Ovary (tissue), 7 donors: ENCODE measurements at regions not wholly inside any gene's neighbourhood (a gene's known extent, or its start where the extent isn't known, plus 50 kb on each side); places are given as distances from the start of the nearest gene placed in this dataset.
"Not testable (repeated sequence)": the region's sequence is repeated elsewhere in the genome, so short reads cannot be mapped to it uniquely, and the experiment has no call there.

Experiments
- DNase-seq, 5 donors: peaks; one replicate each; pipeline ENCODE4 v3.0.0-alpha.2; 2019 to 2020
- H3K27ac ChIP-seq, 2 donors: fragments of 200-600 bp; one replicate each; pipeline versions ENCODE4 v1.5.1 to v1.8.0; 2019 to 2022
- H3K27me3 ChIP-seq: fragments of 200-600 bp; one replicate; pipeline ENCODE4 v1.8.0; 2022
- H3K36me3 ChIP-seq: fragments of 200-600 bp; sonication (generic); one replicate; pipeline ENCODE4 v1.5.1; 2019
- H3K4me1 ChIP-seq: one replicate; pipeline ENCODE4 v1.8.1; 2013; ENCODE audit warnings: mild to moderate bottlenecking, moderate library complexity; ENCODE audit not compliant: insufficient read depth
- H3K4me3 ChIP-seq: fragments of 200-600 bp; sonication (generic); one replicate; pipeline ENCODE4 v1.5.1; 2017
- H3K9me3 ChIP-seq, 2 donors: fragments of 200-600 bp in 1 of 2; sonication (generic) in 1 of 2; one replicate each; pipeline versions ENCODE4 v1.5.1 to v1.8.1; 2013 to 2019; ENCODE audit warnings: mild to moderate bottlenecking in 1 of 2, moderate library complexity in 1 of 2
- CTCF ChIP-seq, 3 donors: fragments of 450-650 bp in 2 of 3; fragments of 200-600 bp in 1 of 3; IDR thresholded peaks; one replicate each; pipeline versions ENCODE4 v1.5.1 to v1.8.0; 2016 to 2022; ENCODE audit warnings: antibody characterized with exemption in 3 of 3, mild to moderate bottlenecking in 1 of 3
- EP300 ChIP-seq: sonication (generic); formaldehyde crosslinking; IDR thresholded peaks from one replicate; pipeline ENCODE4 v1.6.1; 2017; ENCODE audit warnings: antibody characterized with exemption
- POLR2A ChIP-seq: fragments of 450-650 bp; IDR thresholded peaks from one replicate; pipeline ENCODE4 v1.6.1; 2017; ENCODE audit warnings: antibody characterized with exemption, mild to moderate bottlenecking, moderate library complexity
- WGBS, 3 donors: extraction: QIAGEN DNeasy Blood & Tissue Kit in 1 of 3; methylation state at CpG; one replicate each; pipeline versions ENCODE4 v1.1.5 to v1.1.7; 2013 to 2017; 5-methylcytosine and 5-hydroxymethylcytosine counted together
- intact Hi-C, 4 donors: fragments of 100-400 bp; cut with DNase I; formaldehyde crosslinking; loops; one replicate each; pipeline versions ENCODE4 v1.11.0 to v1.15.1; 2022 to 2023
- donor health status: DM: no; HTN: no; CAD: no; lungs with moderate emphysema.
- donor health status: DM: no; HTN: no; CAD: no.
- donor health status: Bipolar disorder and iron deficiency.
- donor health status: DM: no; HTN: no; CAD: no.
- donor health status: DM: yes; HTN: yes; CAD: no.

- no peaks in the 10 kb centered on the region for H3K4me1 ChIP-seq
- no peaks in the 10 kb centered on the region for H3K36me3 ChIP-seq
- no peak for DNase-seq
- TF ChIP-seq EP300, result no peak
- no peak for TF ChIP-seq POLR2A
- TF ChIP-seq CTCF (IDR thresholded peaks at IDR 0.05), result no peak
- H3K9me3 ChIP-seq, result no peaks in the 10 kb centered on the region
- no peak overlapping the region for H3K4me3 ChIP-seq
- no peak overlapping the region for H3K27ac ChIP-seq
- 53 to 62% (median 58%) methylated on average over 4 of the region's 4 CpGs for WGBS, 3 donors
- intact Hi-C loops, result no loop called here
- H3K27me3 ChIP-seq, result no peaks in the 10 kb centered on the region
These were observed 1156.3 kb upstream of the CRIM1 start for GRCh38 chr2:35199298-35199697.

GRCh38 chr2:35185861-35186412 lies 1169.6 kb upstream of the CRIM1 start:
- intact Hi-C loops, result loop anchor here in 1 of 4 donors (5.0 kb wide), 1 partner anchor 324 kb away; no protein-coding TSS in a partner anchor

GRCh38 chr2:35184471-35184870 lies 1171.1 kb upstream of the CRIM1 start:
- H3K9me3 ChIP-seq, result no peaks in the 10 kb centered on the region
- H3K4me3 ChIP-seq, result no peak overlapping the region
- no peaks in the 10 kb centered on the region for H3K4me1 ChIP-seq
- TF ChIP-seq POLR2A (no peak), CTCF (IDR thresholded peaks at IDR 0.05) (no peak), EP300 (no peak)
- WGBS, 3 donors, result 80 to 91% (median 87%) methylated on average over 1 of the region's 1 CpG
- no peak overlapping the region for H3K27ac ChIP-seq
- H3K27me3 ChIP-seq, result no peaks in the 10 kb centered on the region
- no peaks in the 10 kb centered on the region for H3K36me3 ChIP-seq
- DNase-seq, result no peak
- intact Hi-C loops, result no loop called here

More at GRCh38 chr2:35185861-35186412, 1169.6 kb upstream of the CRIM1 start:
- no peaks in the 10 kb centered on the region for H3K27me3 ChIP-seq
- no peaks in the 10 kb centered on the region for H3K4me1 ChIP-seq
- no peak overlapping the region for H3K27ac ChIP-seq
- no peaks in the 10 kb centered on the region for H3K36me3 ChIP-seq
- TF ChIP-seq EP300 (no peak), POLR2A (no peak), CTCF (IDR thresholded peaks at IDR 0.05) (no peak)
- WGBS, 3 donors, result 19 to 36% (median 23%) methylated on average over 4 of the region's 4 CpGs
- DNase-seq, result no peak
- no peak overlapping the region for H3K4me3 ChIP-seq
- no peaks in the 10 kb centered on the region for H3K9me3 ChIP-seq

- H3K27ac ChIP-seq, H3K4me3 ChIP-seq, intact Hi-C loops, DNase-seq, H3K27me3 ChIP-seq, H3K4me1 ChIP-seq, H3K9me3 ChIP-seq, H3K36me3 ChIP-seq: not testable (repeated sequence)
- 22 to 40% (median 27%) methylated on average over 5 of the region's 5 CpGs for WGBS, 3 donors
These were observed 1178.9 kb upstream of the CRIM1 start for GRCh38 chr2:35176726-35177125.

GRCh38 chr2:35174845-35175244 lies 1180.7 kb upstream of the CRIM1 start:
- TF ChIP-seq POLR2A, result no peak
- TF ChIP-seq CTCF (IDR thresholded peaks at IDR 0.05), result no peak
- TF ChIP-seq EP300, result no peak
- H3K36me3 ChIP-seq, result no peaks in the 10 kb centered on the region
- no peaks in the 10 kb centered on the region for H3K27me3 ChIP-seq
- H3K4me1 ChIP-seq, result no peaks in the 10 kb centered on the region
- intact Hi-C loops, result no loop called here
- H3K4me3 ChIP-seq, result no peak overlapping the region
- H3K27ac ChIP-seq, result no peak overlapping the region
- WGBS, 3 donors, result 88 to 90% (median 89%) methylated on average over 7 of the region's 7 CpGs
- DNase-seq, result no peak
- H3K9me3 ChIP-seq, result no peaks in the 10 kb centered on the region
